ENCODE measurements at regions not wholly inside any gene's neighbourhood (a gene's known extent, or its start where the extent isn't known, plus 50 kb on each side); places are given as distances from the start of the nearest gene placed in this dataset.

DNA sequence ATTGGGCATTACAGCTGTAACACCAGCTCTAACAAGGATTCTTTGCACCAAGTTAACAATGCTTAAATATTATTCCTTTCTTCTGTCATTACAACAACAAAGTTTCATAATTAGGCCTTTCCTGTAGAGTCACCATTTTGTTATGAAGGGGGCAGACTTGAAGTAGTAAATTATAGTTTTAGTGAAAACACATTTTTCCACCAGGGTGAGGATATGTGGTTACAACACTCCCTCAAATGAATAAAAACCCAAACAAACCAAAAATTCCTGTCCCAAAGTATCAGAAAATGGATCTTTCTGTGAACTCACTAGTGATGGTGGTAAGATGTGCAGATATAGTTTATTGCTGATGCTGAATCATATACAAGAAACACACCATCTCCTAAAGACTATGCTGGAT lies 250.5 kb upstream of the TUT7 start:
- H3K27me3 ChIP-seq (ENCODE audit: control insufficient read depth, insufficient read depth, low read length), result no peaks in the 10 kb centered on the region
- H3K36me3 ChIP-seq (ENCODE audit: control insufficient read depth, insufficient read depth, low read length), result no peaks in the 10 kb centered on the region

DNA sequence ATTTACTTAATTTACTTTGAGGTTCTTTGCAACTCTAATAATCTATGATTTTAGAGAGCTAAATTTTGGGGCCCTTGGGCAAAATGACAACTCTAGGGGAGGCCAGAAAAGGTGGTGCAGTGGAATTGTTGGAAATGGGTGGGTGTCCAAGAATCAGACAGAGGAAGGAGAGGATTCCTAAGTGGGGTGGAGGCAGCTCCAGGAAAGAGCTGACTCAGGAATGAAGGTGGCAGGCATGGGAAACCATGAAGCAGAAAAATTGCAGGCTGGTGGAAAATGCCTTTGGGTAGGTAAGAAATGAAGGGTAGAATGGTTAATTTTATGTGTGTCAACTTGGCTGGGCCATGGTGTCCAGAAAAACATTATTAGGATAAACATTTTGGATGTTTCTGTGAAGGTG lies 248.5 kb upstream of the TUT7 start:
- Histone ChIP-seq H3K4me3 (ENCODE audit: low read length) (no peak overlapping the region), H3K9me3 (ENCODE audit: control insufficient read depth, low read length) (no peaks in the 10 kb centered on the region), H3K36me3 (ENCODE audit: control insufficient read depth, insufficient read depth, low read length) (no peaks in the 10 kb centered on the region), H3K27me3 (ENCODE audit: control insufficient read depth, insufficient read depth, low read length) (no peaks in the 10 kb centered on the region), H3K4me1 (ENCODE audit: control insufficient read depth, insufficient read depth, low read length) (no peaks in the 10 kb centered on the region), H3K9ac (ENCODE audit: low read length) (no peak overlapping the region)

More for the DNA sequence above, 250.5 kb upstream of the TUT7 start:
- H3K9me3 ChIP-seq (ENCODE audit: control insufficient read depth, low read length), result no peaks in the 10 kb centered on the region
- H3K9ac ChIP-seq (ENCODE audit: low read length), result no peak overlapping the region
- no peaks in the 10 kb centered on the region for H3K4me1 ChIP-seq (ENCODE audit: control insufficient read depth, insufficient read depth, low read length)
- H3K4me3 ChIP-seq (ENCODE audit: low read length), result no peak overlapping the region

DNA sequence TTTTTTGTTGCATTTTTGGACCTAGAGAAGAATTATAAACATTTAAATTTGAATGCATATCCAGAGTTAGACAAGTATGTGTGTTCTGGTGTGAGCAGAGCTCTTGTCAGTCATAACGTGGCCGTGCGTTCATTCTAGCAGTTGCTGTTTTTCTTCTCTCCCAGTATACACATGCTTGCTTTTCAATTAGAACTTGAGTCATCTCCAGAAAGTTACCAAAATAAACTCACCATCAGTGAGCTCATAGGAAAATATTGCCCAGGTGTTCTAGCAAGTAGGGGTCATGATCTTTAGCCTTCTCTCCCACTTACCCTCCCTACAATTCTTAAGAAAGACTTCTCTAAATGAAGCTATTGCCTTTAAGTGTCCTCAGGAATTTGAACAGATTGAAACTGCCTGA lies 247.5 kb upstream of the TUT7 start:
- no peak overlapping the region for H3K9ac ChIP-seq (ENCODE audit: low read length)
- H3K36me3 ChIP-seq (ENCODE audit: control insufficient read depth, insufficient read depth, low read length), result no peaks in the 10 kb centered on the region
- no peak overlapping the region for H3K4me3 ChIP-seq (ENCODE audit: low read length)
- H3K27me3 ChIP-seq (ENCODE audit: control insufficient read depth, insufficient read depth, low read length), result no peaks in the 10 kb centered on the region
- no peaks in the 10 kb centered on the region for H3K9me3 ChIP-seq (ENCODE audit: control insufficient read depth, low read length)
- H3K4me1 ChIP-seq (ENCODE audit: control insufficient read depth, insufficient read depth, low read length), result no peaks in the 10 kb centered on the region

DNA sequence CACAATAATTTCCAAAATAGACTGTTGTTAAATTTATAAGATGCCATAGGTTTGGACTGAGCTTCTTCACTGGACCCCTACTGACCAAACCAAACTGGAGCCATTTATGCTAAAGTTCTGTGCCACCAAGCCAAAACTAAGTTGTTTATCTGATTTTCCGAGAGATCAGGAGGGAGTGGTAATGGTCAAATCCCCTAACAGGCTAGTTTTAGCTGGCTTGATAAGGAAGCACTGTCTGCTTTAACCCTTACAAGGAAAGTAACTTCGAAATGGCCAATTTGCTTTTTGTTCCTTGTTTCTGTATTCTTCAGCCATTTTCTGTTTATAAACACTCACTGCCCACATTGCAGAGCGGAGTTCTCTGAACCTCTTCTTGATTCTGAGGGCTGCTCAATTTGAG lies 246.8 kb upstream of the TUT7 start:
- H3K9ac ChIP-seq (ENCODE audit: low read length), result no peak overlapping the region
- no peaks in the 10 kb centered on the region for H3K9me3 ChIP-seq (ENCODE audit: control insufficient read depth, low read length)
- H3K36me3 ChIP-seq (ENCODE audit: control insufficient read depth, insufficient read depth, low read length), result no peaks in the 10 kb centered on the region
- H3K4me3 ChIP-seq (ENCODE audit: low read length), result no peak overlapping the region
- H3K4me1 ChIP-seq (ENCODE audit: control insufficient read depth, insufficient read depth, low read length), result no peaks in the 10 kb centered on the region
- H3K27me3 ChIP-seq (ENCODE audit: control insufficient read depth, insufficient read depth, low read length), result no peaks in the 10 kb centered on the region

DNA sequence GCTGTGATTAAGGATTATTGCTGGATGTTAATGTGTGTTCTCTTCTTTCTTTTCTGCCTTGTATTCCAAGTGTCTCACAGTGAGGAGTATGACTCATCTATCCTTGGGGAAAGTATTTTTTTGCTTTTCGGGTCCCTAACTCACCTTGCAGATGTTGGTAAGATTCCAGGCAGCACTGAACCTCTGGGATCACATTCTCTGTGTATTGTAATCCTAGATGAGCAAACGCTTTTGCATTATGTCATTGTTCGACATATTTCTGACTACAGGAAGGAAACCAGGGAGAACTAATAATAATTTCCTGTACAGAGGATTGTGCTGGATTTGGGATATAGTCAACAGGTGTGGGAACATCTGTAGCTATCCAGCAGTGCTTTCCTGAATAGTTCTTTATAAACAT lies 246.1 kb upstream of the TUT7 start:
- Histone ChIP-seq H3K4me3 (ENCODE audit: low read length) (no peak overlapping the region), H3K9ac (ENCODE audit: low read length) (no peak overlapping the region), H3K27me3 (ENCODE audit: control insufficient read depth, insufficient read depth, low read length) (no peaks in the 10 kb centered on the region), H3K9me3 (ENCODE audit: control insufficient read depth, low read length) (no peaks in the 10 kb centered on the region), H3K4me1 (ENCODE audit: control insufficient read depth, insufficient read depth, low read length) (no peaks in the 10 kb centered on the region), H3K36me3 (ENCODE audit: control insufficient read depth, insufficient read depth, low read length) (no peaks in the 10 kb centered on the region)

DNA sequence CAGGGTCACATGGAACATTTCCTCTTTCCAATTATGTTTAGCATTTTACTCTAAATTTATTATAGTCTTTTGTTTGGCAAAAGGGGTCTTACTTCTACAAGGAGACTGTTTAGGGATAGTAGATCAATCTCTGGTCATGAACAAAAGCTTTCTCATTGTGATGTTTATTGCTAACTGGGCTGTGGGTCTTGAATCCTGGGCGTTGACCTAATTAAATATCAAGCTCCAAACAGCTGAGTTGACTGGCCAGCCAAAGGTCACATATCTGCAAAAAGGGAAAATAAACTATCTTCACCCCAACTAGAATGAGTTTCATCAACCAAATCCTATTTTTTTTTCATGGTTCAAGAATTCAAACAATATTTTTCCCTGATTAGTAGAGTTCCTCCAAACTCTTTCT lies 245.4 kb upstream of the TUT7 start:
- no peaks in the 10 kb centered on the region for H3K27me3 ChIP-seq (ENCODE audit: control insufficient read depth, insufficient read depth, low read length)
- no peaks in the 10 kb centered on the region for H3K36me3 ChIP-seq (ENCODE audit: control insufficient read depth, insufficient read depth, low read length)
- H3K4me3 ChIP-seq (ENCODE audit: low read length), result no peak overlapping the region
- H3K4me1 ChIP-seq (ENCODE audit: control insufficient read depth, insufficient read depth, low read length), result no peaks in the 10 kb centered on the region
- no peak overlapping the region for H3K9ac ChIP-seq (ENCODE audit: low read length)
- H3K9me3 ChIP-seq (ENCODE audit: control insufficient read depth, low read length), result no peaks in the 10 kb centered on the region

DNA sequence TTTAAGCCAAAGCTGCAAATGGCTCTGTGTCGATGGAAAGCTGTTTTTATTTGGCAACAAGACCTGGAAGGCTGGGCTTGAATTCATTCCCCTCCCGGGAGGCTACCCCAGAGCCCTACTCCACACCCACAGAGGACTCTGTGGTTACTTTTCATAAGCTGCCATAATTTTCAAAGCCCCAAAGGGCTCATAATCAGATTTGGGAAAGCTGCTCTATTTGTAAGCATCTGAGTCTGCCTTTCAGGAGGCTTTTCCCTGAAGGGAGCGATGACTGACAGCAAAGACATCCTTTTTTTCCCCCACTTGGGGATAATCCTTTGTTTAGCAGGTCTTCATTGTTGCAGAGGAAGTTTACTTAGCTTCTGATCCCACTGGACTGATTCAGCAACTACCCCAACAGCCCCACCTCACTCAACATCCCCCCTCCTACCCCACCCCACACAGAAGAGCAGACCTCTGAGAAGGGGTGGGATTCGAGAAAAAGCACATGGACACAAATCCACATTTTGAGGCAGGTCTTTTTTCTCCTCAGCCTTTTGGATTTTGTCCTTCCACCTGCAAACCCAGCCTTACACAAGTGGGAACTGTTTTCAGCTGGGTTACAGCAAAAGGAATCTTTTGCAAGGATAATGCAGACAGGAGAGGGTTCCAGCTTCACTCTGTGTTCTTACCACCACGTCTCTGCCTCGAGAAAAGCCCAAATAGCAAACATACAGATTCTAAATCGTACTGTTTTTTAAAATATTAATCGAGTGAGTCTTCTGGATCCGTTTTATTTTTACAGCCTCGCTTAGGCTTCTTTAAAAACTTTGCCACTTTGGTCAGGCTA lies 244.4 kb upstream of the TUT7 start:
- H3K4me3 ChIP-seq (ENCODE audit: low read length), result no peak overlapping the region
- H3K4me1 ChIP-seq (ENCODE audit: control insufficient read depth, insufficient read depth, low read length), result no peaks in the 10 kb centered on the region
- H3K36me3 ChIP-seq (ENCODE audit: control insufficient read depth, insufficient read depth, low read length), result no peaks in the 10 kb centered on the region
- H3K9ac ChIP-seq (ENCODE audit: low read length), result no peak overlapping the region
- H3K27me3 ChIP-seq (ENCODE audit: control insufficient read depth, insufficient read depth, low read length), result no peaks in the 10 kb centered on the region
- H3K9me3 ChIP-seq (ENCODE audit: control insufficient read depth, low read length), result no peaks in the 10 kb centered on the region

DNA sequence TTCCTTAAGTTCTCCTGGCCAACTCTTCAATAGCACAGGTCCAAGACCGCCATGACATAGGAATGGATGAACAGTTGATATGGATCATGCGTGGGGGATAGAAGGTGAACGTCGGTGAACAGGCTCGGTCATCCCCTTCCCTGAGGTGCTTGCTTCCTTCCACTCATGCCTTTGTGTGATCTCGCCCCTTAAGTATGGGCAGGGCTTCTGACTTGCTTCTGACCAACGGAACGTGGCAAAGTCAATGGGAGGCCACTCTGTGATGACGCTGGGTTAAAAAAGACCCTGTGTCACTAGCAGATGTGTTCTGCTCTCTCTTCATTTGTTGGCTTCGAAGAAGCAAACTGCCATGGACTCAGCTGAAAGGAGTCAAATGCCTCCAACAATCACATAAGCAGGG lies 240.5 kb upstream of the TUT7 start:
- H3K4me3 ChIP-seq (ENCODE audit: low read length), result no peak overlapping the region
- H3K9ac ChIP-seq (ENCODE audit: low read length), result no peak overlapping the region
- H3K36me3 ChIP-seq (ENCODE audit: control insufficient read depth, insufficient read depth, low read length), result no peaks in the 10 kb centered on the region
- H3K9me3 ChIP-seq (ENCODE audit: control insufficient read depth, low read length), result no peaks in the 10 kb centered on the region
- no peaks in the 10 kb centered on the region for H3K27me3 ChIP-seq (ENCODE audit: control insufficient read depth, insufficient read depth, low read length)
- no peaks in the 10 kb centered on the region for H3K4me1 ChIP-seq (ENCODE audit: control insufficient read depth, insufficient read depth, low read length)

DNA sequence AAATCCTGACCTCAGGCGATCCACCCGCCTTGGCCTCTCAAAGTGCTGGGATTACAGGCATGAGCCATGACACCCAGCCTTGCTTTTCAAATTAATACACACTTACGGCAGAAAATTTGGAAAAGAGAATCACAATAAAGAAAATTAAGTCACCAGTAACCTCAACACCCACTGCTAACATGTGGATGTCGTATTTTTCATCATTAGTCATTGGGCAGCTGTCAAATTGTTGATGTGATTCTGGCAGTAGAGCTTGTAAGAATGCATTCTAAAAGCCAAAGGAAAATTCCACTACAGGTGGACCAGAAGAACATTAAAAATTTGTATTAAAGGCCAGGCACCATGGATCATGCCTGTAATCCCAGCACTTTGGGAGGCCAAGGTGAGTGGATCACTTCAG lies 237.3 kb upstream of the TUT7 start:
- Histone ChIP-seq H3K4me3 (ENCODE audit: low read length) (no peak overlapping the region), H3K27me3 (ENCODE audit: control insufficient read depth, insufficient read depth, low read length) (no peaks in the 10 kb centered on the region), H3K36me3 (ENCODE audit: control insufficient read depth, insufficient read depth, low read length) (no peaks in the 10 kb centered on the region), H3K9me3 (ENCODE audit: control insufficient read depth, low read length) (no peaks in the 10 kb centered on the region), H3K9ac (ENCODE audit: low read length) (no peak overlapping the region), H3K4me1 (ENCODE audit: control insufficient read depth, insufficient read depth, low read length) (no peaks in the 10 kb centered on the region)

DNA sequence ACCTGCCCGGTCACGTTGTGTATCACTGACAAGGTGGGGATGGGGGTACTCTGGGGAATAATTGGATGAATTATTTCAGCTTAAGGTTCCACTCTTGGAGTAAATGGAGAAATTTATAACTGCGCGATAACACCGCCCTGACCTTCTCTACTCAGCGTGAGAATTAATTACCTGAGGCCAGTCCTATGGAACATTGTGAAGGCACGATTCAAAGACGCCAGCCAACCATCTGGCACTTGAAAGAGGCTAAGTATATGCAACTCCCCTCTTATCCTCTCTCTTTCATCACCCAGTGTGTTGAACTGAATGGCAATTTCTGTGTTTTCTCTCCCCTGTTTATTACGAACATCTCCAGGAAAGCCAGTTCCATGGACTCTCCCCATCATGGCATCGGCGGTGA lies 235.5 kb upstream of the TUT7 start:
- no peaks in the 10 kb centered on the region for H3K9me3 ChIP-seq (ENCODE audit: control insufficient read depth, low read length)
- H3K27me3 ChIP-seq (ENCODE audit: control insufficient read depth, insufficient read depth, low read length), result no peaks in the 10 kb centered on the region
- no peak overlapping the region for H3K4me3 ChIP-seq (ENCODE audit: low read length)
- H3K36me3 ChIP-seq (ENCODE audit: control insufficient read depth, insufficient read depth, low read length), result no peaks in the 10 kb centered on the region
- H3K4me1 ChIP-seq (ENCODE audit: control insufficient read depth, insufficient read depth, low read length), result no peaks in the 10 kb centered on the region
- H3K9ac ChIP-seq (ENCODE audit: low read length), result no peak overlapping the region

DNA sequence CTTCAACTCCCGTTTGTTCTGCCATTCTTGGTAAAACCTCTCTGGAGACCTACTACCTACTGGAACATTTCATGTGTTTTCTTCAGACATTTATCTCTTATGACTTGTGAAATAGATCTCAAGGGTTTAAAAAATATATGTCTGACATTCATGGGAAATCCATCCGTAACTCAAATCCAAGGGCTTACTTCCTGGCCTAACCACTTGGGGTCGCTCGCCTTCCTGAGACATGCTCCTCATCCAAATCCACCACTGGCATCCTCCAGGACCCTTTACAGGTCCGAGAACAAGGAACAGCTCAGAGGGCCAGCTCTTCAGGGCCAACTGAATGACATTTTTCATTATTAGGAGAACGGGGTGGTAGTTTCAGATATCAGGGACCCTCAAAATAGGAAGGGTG lies 235.1 kb upstream of the TUT7 start:
- no peaks in the 10 kb centered on the region for H3K36me3 ChIP-seq (ENCODE audit: control insufficient read depth, insufficient read depth, low read length)
- H3K4me1 ChIP-seq (ENCODE audit: control insufficient read depth, insufficient read depth, low read length), result no peaks in the 10 kb centered on the region
- no peaks in the 10 kb centered on the region for H3K27me3 ChIP-seq (ENCODE audit: control insufficient read depth, insufficient read depth, low read length)
- H3K9me3 ChIP-seq (ENCODE audit: control insufficient read depth, low read length), result no peaks in the 10 kb centered on the region
- H3K4me3 ChIP-seq (ENCODE audit: low read length), result no peak overlapping the region
- H3K9ac ChIP-seq (ENCODE audit: low read length), result no peak overlapping the region

DNA sequence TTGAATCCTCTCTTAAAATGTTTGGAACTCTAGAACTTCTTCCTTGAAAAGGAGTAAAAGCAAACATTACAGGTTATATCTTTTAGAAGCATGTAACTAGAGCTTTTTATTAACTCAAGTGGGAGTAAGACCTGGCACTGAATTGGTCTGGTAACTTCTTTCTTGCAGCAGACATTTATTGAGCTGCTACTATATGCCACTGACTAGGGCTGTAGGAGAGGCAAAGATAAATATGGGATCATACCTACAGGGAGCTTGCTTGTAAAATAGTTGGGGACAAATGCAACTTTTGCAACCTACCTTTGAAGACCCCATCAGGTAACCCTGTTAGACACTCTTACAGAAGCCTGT lies 231.9 kb upstream of the TUT7 start:
- no peaks in the 10 kb centered on the region for H3K27me3 ChIP-seq (ENCODE audit: control insufficient read depth, insufficient read depth, low read length)
- no peak overlapping the region for H3K4me3 ChIP-seq (ENCODE audit: low read length)

More for the DNA sequence above, 231.9 kb upstream of the TUT7 start:
- Histone ChIP-seq H3K36me3 (ENCODE audit: control insufficient read depth, insufficient read depth, low read length) (no peaks in the 10 kb centered on the region), H3K9me3 (ENCODE audit: control insufficient read depth, low read length) (no peaks in the 10 kb centered on the region), H3K9ac (ENCODE audit: low read length) (no peak overlapping the region), H3K4me1 (ENCODE audit: control insufficient read depth, insufficient read depth, low read length) (no peaks in the 10 kb centered on the region)
